B cell (primary cell): ENCODE measurements at regions not wholly inside any gene's neighbourhood (a gene's known extent, or its start where the extent isn't known, plus 50 kb on each side); places are given as distances from the start of the nearest gene placed in this dataset.

Experiments used
- EZH2 ChIP-seq: IDR thresholded peaks from 2 replicates; pipeline ENCODE4 v1.6.1; 2012; ENCODE audit warnings: borderline replicate concordance, low read depth, mild to moderate bottlenecking, moderate library complexity, low read length; ENCODE audit not compliant: insufficient read depth, poor library complexity, severe bottlenecking
- TF ChIP-seq, protein P1 (sequence below): fragments of 200-600 bp; IDR thresholded peaks from one replicate; pipeline ENCODE4 v1.8.0; 2022; ENCODE audit warnings: antibody characterized with exemption, mild to moderate bottlenecking

GRCh38 chr13:31029102-31029501 is 96.6 kb downstream of the TEX26 start:
- TF ChIP-seq, protein P1, sequence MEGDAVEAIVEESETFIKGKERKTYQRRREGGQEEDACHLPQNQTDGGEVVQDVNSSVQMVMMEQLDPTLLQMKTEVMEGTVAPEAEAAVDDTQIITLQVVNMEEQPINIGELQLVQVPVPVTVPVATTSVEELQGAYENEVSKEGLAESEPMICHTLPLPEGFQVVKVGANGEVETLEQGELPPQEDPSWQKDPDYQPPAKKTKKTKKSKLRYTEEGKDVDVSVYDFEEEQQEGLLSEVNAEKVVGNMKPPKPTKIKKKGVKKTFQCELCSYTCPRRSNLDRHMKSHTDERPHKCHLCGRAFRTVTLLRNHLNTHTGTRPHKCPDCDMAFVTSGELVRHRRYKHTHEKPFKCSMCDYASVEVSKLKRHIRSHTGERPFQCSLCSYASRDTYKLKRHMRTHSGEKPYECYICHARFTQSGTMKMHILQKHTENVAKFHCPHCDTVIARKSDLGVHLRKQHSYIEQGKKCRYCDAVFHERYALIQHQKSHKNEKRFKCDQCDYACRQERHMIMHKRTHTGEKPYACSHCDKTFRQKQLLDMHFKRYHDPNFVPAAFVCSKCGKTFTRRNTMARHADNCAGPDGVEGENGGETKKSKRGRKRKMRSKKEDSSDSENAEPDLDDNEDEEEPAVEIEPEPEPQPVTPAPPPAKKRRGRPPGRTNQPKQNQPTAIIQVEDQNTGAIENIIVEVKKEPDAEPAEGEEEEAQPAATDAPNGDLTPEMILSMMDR, result no peak
- TF ChIP-seq EZH2, result no peak
